Thymus (tissue), 11 donors: ENCODE measurements at regions not wholly inside any gene's neighbourhood (a gene's known extent, or its start where the extent isn't known, plus 50 kb on each side); places are given as distances from the start of the nearest gene placed in this dataset.
"Not testable (repeated sequence)": the region's sequence is repeated elsewhere in the genome, so short reads cannot be mapped to it uniquely, and the experiment has no call there.

Source experiments
- DNase-seq, 9 donors: peaks; one replicate each; pipeline ENCODE4 v3.0.0-alpha.2; 2013; ENCODE audit warnings: low spot score in 9 of 9, low read depth in 6 of 9, missing footprints in 1 of 9
- H3K27ac ChIP-seq, 2 donors: one replicate each; pipeline ENCODE4 v1.5.1; 2013; ENCODE audit warnings: control low read depth in 1 of 2, low read depth in 1 of 2, low read length in 1 of 2, mild to moderate bottlenecking in 1 of 2, moderate library complexity in 1 of 2
- H3K27me3 ChIP-seq, 2 donors: one replicate each; pipeline ENCODE4 v1.5.1; 2013; ENCODE audit warnings: low read length in 1 of 2; ENCODE audit not compliant: control insufficient read depth in 2 of 2, insufficient read depth in 1 of 2
- H3K36me3 ChIP-seq, 2 donors: one replicate each; pipeline ENCODE4 v1.5.1; 2013; ENCODE audit warnings: low read length in 1 of 2, mild to moderate bottlenecking in 1 of 2, moderate library complexity in 1 of 2; ENCODE audit not compliant: control insufficient read depth in 2 of 2, insufficient read depth in 2 of 2
- H3K4me1 ChIP-seq, 2 donors: one replicate each; pipeline ENCODE4 v1.5.1; 2013; ENCODE audit warnings: low read length in 2 of 2; ENCODE audit not compliant: control insufficient read depth in 2 of 2, insufficient read depth in 2 of 2
- H3K4me3 ChIP-seq, 2 donors: one replicate each; pipeline ENCODE4 v1.5.1; 2013; ENCODE audit warnings: low read length in 2 of 2, control low read depth in 1 of 2, mild to moderate bottlenecking in 1 of 2
- H3K9me3 ChIP-seq, 2 donors: one replicate each; pipeline ENCODE4 v1.5.1; 2013; ENCODE audit warnings: low read length in 1 of 2, mild to moderate bottlenecking in 1 of 2; ENCODE audit not compliant: control insufficient read depth in 2 of 2, insufficient read depth in 1 of 2
- WGBS: extraction: QIAGEN DNeasy Blood & Tissue Kit; methylation state at CpG from one replicate; pipeline ENCODE4 v1.1.7; 2013; 5-methylcytosine and 5-hydroxymethylcytosine counted together
- donor health status: healthy.

- no peak for DNase-seq
- H3K36me3 ChIP-seq: no peaks in the 10 kb centered on the region
- H3K4me3 ChIP-seq: no peak overlapping the region
- peaks cover 6 to 11% of the 10 kb centered on the region in 2 donors for H3K27me3 ChIP-seq
- no peaks in the 10 kb centered on the region for H3K4me1 ChIP-seq
- 12% methylated on average over 89 of the region's 93 CpGs for WGBS
- H3K27ac ChIP-seq: no peak overlapping the region
- no peaks in the 10 kb centered on the region for H3K9me3 ChIP-seq
Measured at GRCh38 chr10:42177077-42177792, 461.1 kb downstream of the ZNF33B start.

- no peak overlapping the region for H3K4me3 ChIP-seq
- WGBS: 58% methylated on average over 59 of the region's 59 CpGs
- H3K9me3 ChIP-seq: peaks cover 4 to 29% of the 10 kb centered on the region in 2 donors
- H3K27me3 ChIP-seq: peaks cover 0 to 7% of the 10 kb centered on the region in 2 donors
- no peaks in the 10 kb centered on the region for H3K36me3 ChIP-seq
- no peak overlapping the region for H3K27ac ChIP-seq
- no peaks in the 10 kb centered on the region for H3K4me1 ChIP-seq
- DNase-seq: no peak
Measured at GRCh38 chr10:42150428-42151061, 487.8 kb downstream of the ZNF33B start.

- 64% methylated on average over 78 of the region's 78 CpGs for WGBS
- peaks cover 4 to 29% of the 10 kb centered on the region in 2 donors for H3K9me3 ChIP-seq
- H3K27ac ChIP-seq: no peak overlapping the region
- no peak overlapping the region for H3K4me3 ChIP-seq
- peaks cover 0 to 7% of the 10 kb centered on the region in 2 donors for H3K27me3 ChIP-seq
- DNase-seq: no peak
- H3K4me1 ChIP-seq: no peaks in the 10 kb centered on the region
- no peaks in the 10 kb centered on the region for H3K36me3 ChIP-seq
Measured at GRCh38 chr10:42149722-42150427, 488.5 kb downstream of the ZNF33B start.

- no peaks in the 10 kb centered on the region for H3K36me3 ChIP-seq
- 68% methylated on average over 42 of the region's 42 CpGs for WGBS
- H3K9me3 ChIP-seq: peaks cover 4 to 29% of the 10 kb centered on the region in 2 donors
- H3K4me1 ChIP-seq: no peaks in the 10 kb centered on the region
- H3K27me3 ChIP-seq: peaks cover 0 to 7% of the 10 kb centered on the region in 2 donors
- no peak overlapping the region for H3K4me3 ChIP-seq
- DNase-seq: no peak
- no peak overlapping the region for H3K27ac ChIP-seq
Measured at GRCh38 chr10:42149027-42149700, 489.2 kb downstream of the ZNF33B start.

GRCh38 chr10:42146165-42146564 lies 492.2 kb downstream of the ZNF33B start:
- not testable (repeated sequence) for H3K4me1 ChIP-seq, H3K27ac ChIP-seq, DNase-seq, H3K36me3 ChIP-seq, H3K27me3 ChIP-seq, H3K4me3 ChIP-seq
- WGBS: 75% methylated on average over 2 of the region's 2 CpGs
- peaks cover 4 to 29% of the 10 kb centered on the region in 2 donors for H3K9me3 ChIP-seq

- H3K27ac ChIP-seq, DNase-seq, H3K4me3 ChIP-seq, H3K36me3 ChIP-seq, H3K27me3 ChIP-seq, H3K9me3 ChIP-seq, H3K4me1 ChIP-seq: not testable (repeated sequence)
- WGBS: 92% methylated on average over 22 of the region's 22 CpGs
Measured at GRCh38 chr10:42138023-42138422, 500.3 kb downstream of the ZNF33B start.

- WGBS: 81% methylated on average over 21 of the region's 21 CpGs
- DNase-seq: no peak
- no peaks in the 10 kb centered on the region for H3K4me1 ChIP-seq
- H3K36me3 ChIP-seq: no peaks in the 10 kb centered on the region
- H3K27me3 ChIP-seq: no peaks in the 10 kb centered on the region
- H3K4me3 ChIP-seq: no peak overlapping the region
- no peak overlapping the region for H3K27ac ChIP-seq
- peaks cover 4 to 26% of the 10 kb centered on the region in 2 donors for H3K9me3 ChIP-seq
Measured at GRCh38 chr10:42113158-42113450, 525.3 kb downstream of the ZNF33B start.

- H3K4me3 ChIP-seq: no peak overlapping the region
- H3K27ac ChIP-seq: no peak overlapping the region
- H3K9me3 ChIP-seq: peaks cover 4 to 26% of the 10 kb centered on the region in 2 donors
- 80% methylated on average over 64 of the region's 64 CpGs for WGBS
- H3K4me1 ChIP-seq: no peaks in the 10 kb centered on the region
- H3K27me3 ChIP-seq: no peaks in the 10 kb centered on the region
- DNase-seq: no peak
- no peaks in the 10 kb centered on the region for H3K36me3 ChIP-seq
Measured at GRCh38 chr10:42112331-42113157, 525.8 kb downstream of the ZNF33B start.
